ENCODE measurements at regions not wholly inside any gene's neighbourhood (a gene's known extent, or its start where the extent isn't known, plus 50 kb on each side); places are given as distances from the start of the nearest gene placed in this dataset.

GRCh38 chr12:98057701-98058100 lies 457.7 kb upstream of the TMPO start:
- H2BK12ac ChIP-seq (ENCODE audit: insufficient read length, low read depth, low read length) = no peak overlapping the region
- no peaks in the 10 kb centered on the region; the same call in 1 of the 2 replicates for H3K4me1 ChIP-seq (ENCODE audit: insufficient read depth, low read length)
- H3K27me3 ChIP-seq (ENCODE audit: insufficient read depth, low read length) = no peaks in the 10 kb centered on the region
- Mint-ChIP-seq H3K27me3 (ENCODE audit: low read depth) (no peaks in the 10 kb centered on the region), H3K4me3 (no peak overlapping the region), H3K27ac (no peak overlapping the region), H3K36me3 (ENCODE audit: insufficient read depth in 1 of 3, low read depth in 3 of 3) (no peaks in the 10 kb centered on the region; a peak in 1 of 7 replicates), H3K4me1 (peaks cover 8 to 9% of the 10 kb centered on the region in 2 experiments), H3K9me3 (no peaks in the 10 kb centered on the region)
- H3K9me3 ChIP-seq (ENCODE audit: control insufficient read depth, low read depth, low read length) = no peaks in the 10 kb centered on the region
- no peak overlapping the region for H3K23ac ChIP-seq (ENCODE audit: insufficient read length, low read depth, low read length)
- H2AK5ac ChIP-seq (ENCODE audit: insufficient read length, low read length) = no peak overlapping the region
- no peak overlapping the region for H4K5ac ChIP-seq (ENCODE audit: insufficient read length, low read depth, low read length)
- H2BK5ac ChIP-seq (ENCODE audit: insufficient read length, low read length) = no peak overlapping the region
- no peaks in the 10 kb centered on the region for H3K79me1 ChIP-seq (ENCODE audit: insufficient read depth, low read depth, low read length, poor library complexity, severe bottlenecking)
- no peak overlapping the region for H2BK15ac ChIP-seq (ENCODE audit: low read depth, low read length)
- no peak overlapping the region for H3K18ac ChIP-seq (ENCODE audit: insufficient read length, low read depth, low read length)
- H3K4ac ChIP-seq (ENCODE audit: low read depth, low read length) = no peak overlapping the region
- H3K79me2 ChIP-seq (ENCODE audit: insufficient read depth, low read length) = no peaks in the 10 kb centered on the region
- no peak for TF ChIP-seq CTCF (conservative IDR thresholded peaks at IDR 0.05)
- no peak overlapping the region for H2BK20ac ChIP-seq (ENCODE audit: low read depth, low read length, poor library complexity, severe bottlenecking)
- H2AFZ ChIP-seq (ENCODE audit: low read length) = no peak overlapping the region
- H3K9ac ChIP-seq (ENCODE audit: extremely low read depth, insufficient read length, low read length) = no peak overlapping the region
- no peak overlapping the region for H4K91ac ChIP-seq (ENCODE audit: insufficient read length, low read depth, low read length)
- H3T11ph ChIP-seq (ENCODE audit: low read length) = no peak overlapping the region
- H2BK120ac ChIP-seq (ENCODE audit: low read depth, low read length, poor library complexity, severe bottlenecking) = no peak overlapping the region
- no peak overlapping the region for H3K4me2 ChIP-seq (ENCODE audit: insufficient read depth, insufficient read length, low read length)
- no peak overlapping the region for H3K14ac ChIP-seq (ENCODE audit: insufficient read depth, low read length)
- no CpG with 5 or more reads among the region's 1 CpG for WGBS (ENCODE audit: extremely low coverage, insufficient read length, low lambda C conversion rate)
- DNase-seq = no peak
- H4K8ac ChIP-seq (replicated peaks; ENCODE audit: insufficient read length, low read depth, low read length) = no peak overlapping the region
- H3K27ac ChIP-seq (ENCODE audit: insufficient read length, low read depth, low read length) = no peak overlapping the region
- H3K23me2 ChIP-seq (ENCODE audit: insufficient read length, low read depth, low read length, poor library complexity, severe bottlenecking) = no peaks in the 10 kb centered on the region
- H3K56ac ChIP-seq (ENCODE audit: insufficient read length, low read depth, low read length) = no peak overlapping the region
- no peaks in the 10 kb centered on the region for H4K20me1 ChIP-seq (ENCODE audit: control insufficient read depth, insufficient read depth, insufficient read length)

Data from H9 (cell line).